ENCODE measurements at regions not wholly inside any gene's neighbourhood (a gene's known extent, or its start where the extent isn't known, plus 50 kb on each side); places are given as distances from the start of the nearest gene placed in this dataset.

DNA sequence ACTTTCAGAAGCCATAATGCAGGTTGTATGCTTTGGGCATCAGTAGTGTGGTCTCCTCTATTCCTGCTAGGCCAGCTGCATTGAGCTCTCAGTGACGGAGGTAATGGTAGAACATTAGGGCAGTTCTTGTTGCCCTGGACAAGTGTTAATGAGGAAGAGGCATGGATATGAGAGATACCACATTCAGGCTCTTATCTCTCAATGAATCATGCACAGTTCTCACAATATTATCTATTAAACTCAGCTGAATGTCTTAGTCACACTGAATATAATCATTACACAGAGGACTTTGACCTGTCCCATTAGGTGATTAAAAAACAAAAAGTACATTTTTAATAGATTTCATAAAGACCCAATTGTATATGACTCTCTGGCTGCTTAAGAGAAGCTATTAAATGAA, 76.6 kb upstream of the SSBP2 start:
- TF ChIP-seq GATA3 (IDR thresholded peaks at IDR 0.05; ENCODE audit: low read depth, low read length) = no peak

DNA sequence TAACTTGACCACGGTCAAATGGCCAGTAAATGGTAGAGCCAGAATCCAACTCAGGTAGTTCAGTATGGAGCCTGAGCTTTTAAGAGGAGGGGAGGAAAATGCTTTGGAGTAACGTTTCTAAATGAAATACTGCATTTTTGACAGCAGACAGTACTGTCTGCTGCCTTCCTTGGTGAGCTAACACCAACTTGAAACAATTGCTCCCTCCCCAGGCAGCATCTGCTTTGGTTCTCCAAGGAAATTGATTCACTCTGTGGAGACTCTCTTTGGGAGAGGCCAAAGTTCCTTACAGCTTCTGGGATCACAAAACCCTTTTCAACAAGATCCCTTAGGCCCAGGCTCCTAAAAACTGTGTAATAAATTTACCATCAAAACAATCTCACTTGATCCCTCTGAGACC, 75.2 kb upstream of the SSBP2 start:
- TF ChIP-seq GATA3 (IDR thresholded peaks at IDR 0.05; ENCODE audit: low read depth, low read length) (no peak), GATA2 (IDR thresholded peaks at IDR 0.05; ENCODE audit: low read depth, low read length) (no peak)

DNA sequence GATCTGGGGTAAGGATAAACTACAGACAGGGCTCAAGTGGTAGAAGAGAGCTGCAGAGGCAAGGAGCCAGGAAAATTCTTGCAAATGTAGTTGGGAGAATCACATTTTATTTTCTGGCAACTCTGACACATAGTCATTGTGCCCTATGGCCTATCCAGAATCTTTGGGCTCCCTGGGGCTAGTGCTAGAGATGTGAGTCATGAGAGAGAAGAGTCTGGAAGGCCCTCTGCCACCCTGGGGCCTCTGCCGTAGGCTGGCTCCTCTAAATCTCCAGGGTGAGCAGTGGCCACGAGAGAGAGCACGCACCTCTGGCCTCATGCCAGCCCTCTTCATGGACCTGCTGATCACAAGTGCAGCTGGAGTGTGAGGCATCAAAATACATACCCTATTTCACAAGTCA, 74.3 kb upstream of the SSBP2 start:
- no peak for TF ChIP-seq GATA2 (IDR thresholded peaks at IDR 0.05; ENCODE audit: low read depth, low read length)
- no peak for TF ChIP-seq GATA3 (IDR thresholded peaks at IDR 0.05; ENCODE audit: low read depth, low read length)

DNA sequence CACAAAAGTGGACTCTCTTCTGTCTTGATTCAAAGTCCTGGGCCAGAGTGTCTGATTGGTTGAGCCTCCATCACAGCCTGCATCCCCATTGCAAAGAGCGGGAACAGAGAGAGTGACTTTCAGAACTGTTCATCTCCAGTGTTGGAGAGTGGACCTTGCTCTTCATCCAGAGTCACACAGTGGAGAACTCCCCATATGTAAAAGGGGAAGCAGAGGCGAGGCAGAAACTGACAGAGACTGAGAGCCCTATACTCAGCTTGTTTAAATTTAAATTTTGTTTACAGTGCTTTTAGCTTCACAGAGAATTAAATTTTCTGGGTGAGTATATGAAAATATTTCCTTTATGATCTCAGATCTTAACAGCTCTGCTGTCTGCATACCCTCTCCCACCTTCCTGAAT, 70.0 kb upstream of the SSBP2 start:
- TF ChIP-seq GATA2 (IDR thresholded peaks at IDR 0.05; ENCODE audit: low read depth, low read length) = no peak
- TF ChIP-seq GATA3 (IDR thresholded peaks at IDR 0.05; ENCODE audit: low read depth, low read length) = no peak

DNA sequence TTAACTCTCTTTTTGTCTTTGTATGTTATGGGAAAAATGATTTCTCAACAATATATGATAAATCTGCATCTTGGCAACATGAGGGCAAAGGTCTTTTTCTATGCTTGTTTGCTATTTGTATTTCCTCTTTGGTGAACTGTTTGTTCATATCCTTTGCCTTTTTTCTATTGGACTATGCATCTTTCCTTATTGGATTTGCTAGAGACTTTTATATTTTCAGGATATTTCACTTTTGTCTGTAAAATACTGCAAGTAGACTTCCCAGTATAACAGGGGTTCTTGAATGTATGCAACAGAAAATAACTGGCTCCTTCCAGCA, 69.4 kb upstream of the SSBP2 start:
- TF ChIP-seq GATA2 (IDR thresholded peaks at IDR 0.05; ENCODE audit: low read depth, low read length) (no peak), GATA3 (IDR thresholded peaks at IDR 0.05; ENCODE audit: low read depth, low read length) (no peak)

DNA sequence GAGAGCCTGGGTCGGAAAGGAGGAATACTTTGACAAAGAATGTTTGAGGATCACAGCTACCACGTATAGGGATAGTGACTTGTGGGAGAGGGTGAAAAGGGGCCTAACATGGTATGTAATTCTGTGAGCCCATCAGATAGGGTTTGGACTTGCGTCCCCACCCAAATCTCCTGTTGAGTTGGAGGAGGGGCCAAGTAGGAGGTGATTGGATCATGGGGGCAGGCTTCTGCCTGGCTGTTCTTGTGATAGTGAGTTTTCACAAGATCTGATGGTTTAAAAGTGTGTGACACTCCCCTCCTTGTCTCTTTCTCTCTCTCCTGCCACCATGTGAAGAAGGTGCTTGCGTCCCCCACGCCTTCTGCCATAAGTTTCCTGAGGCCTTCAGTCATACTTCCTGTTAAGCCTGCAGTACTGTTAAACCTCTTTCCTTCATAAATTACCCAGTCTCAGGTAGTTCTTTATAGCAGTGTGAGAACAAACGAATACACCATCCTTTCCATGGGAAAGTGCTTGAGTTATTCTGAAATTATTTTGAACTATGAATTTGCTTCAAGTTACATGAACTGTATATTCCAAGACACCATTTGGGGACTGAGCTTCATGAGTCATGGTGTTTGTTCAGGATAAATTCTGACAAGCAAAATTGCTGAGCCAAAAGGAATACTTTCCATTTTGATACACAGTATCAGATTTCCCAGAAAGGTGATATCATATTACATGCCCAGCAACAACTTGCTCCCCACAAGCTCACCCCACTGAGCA, 68.8 kb upstream of the SSBP2 start:
- TF ChIP-seq GATA3 (IDR thresholded peaks at IDR 0.05; ENCODE audit: low read depth, low read length) (no peak), GATA2 (IDR thresholded peaks at IDR 0.05; ENCODE audit: low read depth, low read length) (no peak)

DNA sequence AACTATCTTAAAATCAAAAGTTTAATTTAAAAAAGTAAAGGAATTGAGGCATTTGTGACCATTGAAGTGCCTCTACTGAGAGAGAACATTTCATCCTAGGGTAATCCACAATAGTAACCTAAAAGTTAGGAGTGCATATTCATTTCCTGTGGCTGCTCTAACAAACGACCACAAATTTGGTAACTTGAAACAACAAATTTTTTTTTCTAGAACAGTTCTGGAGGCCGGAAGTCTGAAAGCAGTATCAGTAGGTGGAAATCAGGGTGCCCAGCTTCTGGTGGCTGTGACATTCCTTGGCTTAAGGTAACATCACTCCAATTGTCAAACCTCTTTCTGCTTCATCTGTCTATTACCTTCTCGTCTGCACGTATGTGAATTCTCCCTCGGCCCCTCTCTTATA, 67.1 kb upstream of the SSBP2 start:
- TF ChIP-seq GATA2 (IDR thresholded peaks at IDR 0.05; ENCODE audit: low read depth, low read length) (no peak), GATA3 (IDR thresholded peaks at IDR 0.05; ENCODE audit: low read depth, low read length) (no peak)

DNA sequence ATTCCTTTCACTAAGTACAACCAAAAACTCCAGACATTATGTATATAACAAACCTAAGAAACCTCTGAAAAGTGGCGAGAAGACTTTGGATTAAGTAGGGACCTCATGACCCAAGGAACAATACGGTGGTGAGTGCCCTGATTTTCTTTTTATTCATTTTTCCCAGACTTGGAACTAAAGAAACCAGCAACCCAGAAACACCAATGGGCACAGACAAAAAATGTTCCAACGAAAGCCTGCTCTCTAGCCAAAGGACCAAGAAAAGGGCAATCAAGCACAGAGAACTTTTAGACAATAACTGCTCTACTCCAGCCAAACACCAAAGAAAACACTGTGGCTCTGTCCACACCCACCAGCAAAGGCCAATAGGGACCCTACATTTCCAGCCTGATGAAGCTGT, 66.2 kb upstream of the SSBP2 start:
- no peak for TF ChIP-seq GATA3 (IDR thresholded peaks at IDR 0.05; ENCODE audit: low read depth, low read length)
- no peak for TF ChIP-seq GATA2 (IDR thresholded peaks at IDR 0.05; ENCODE audit: low read depth, low read length)

DNA sequence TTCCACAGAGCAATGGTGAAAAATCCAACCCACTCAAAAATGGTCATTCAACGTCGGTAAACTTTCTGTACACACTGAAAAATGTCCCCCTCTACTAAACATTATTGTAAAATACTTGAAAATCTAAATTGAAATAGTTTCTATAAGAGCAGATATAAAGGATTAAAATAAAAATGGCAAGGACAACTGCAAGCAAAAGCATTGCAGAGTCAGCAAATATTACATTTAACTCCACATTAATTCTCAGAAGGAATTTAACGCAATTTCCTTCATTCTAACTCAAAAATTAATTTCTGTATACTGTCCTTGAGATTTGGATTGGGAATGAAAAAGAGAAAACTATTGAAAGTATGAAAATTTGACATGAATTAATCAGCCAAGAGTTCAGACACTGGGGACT, 64.4 kb upstream of the SSBP2 start:
- TF ChIP-seq GATA2 (IDR thresholded peaks at IDR 0.05; ENCODE audit: low read depth, low read length) (no peak), GATA3 (IDR thresholded peaks at IDR 0.05; ENCODE audit: low read depth, low read length) (no peak)

DNA sequence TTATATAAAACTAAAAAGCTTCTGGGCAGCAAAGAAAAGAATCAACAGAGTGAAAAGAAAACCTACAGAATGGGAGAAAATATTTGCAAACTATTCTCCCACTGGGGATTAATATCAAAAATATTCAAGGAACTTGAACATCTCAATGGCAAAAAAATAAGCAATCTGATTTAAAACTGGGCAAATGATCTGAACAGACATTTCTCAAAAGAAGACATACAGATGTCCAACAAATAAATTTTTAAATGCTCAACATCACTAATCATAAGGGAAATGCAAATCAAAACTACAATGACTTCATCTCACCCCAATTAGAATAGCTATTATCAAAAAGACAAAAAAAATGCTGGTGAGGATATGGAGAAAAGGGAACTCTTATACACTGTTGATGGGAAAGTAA, 57.2 kb upstream of the SSBP2 start:
- TF ChIP-seq GATA2 (IDR thresholded peaks at IDR 0.05; ENCODE audit: low read depth, low read length) (no peak), GATA3 (IDR thresholded peaks at IDR 0.05; ENCODE audit: low read depth, low read length) (no peak)

DNA sequence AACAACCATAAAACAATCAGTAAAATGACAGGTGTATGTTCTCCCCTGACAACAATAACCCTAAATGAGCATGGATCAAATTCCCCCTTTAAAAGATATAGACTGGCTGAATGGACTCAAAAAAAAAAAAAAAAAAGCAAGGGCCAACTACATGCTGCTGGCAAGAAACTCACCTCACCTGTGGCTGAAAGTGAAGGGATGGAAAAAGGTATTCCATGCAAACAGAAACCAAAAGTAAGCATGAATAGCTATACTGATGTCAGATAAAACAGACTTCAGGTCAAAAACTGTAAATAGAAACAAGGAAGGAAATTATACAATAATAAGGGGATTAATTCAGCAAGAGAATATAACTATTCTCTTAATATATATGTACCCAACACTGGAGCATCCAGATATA, 54.2 kb upstream of the SSBP2 start:
- no peak for TF ChIP-seq GATA3 (IDR thresholded peaks at IDR 0.05; ENCODE audit: low read depth, low read length)

DNA sequence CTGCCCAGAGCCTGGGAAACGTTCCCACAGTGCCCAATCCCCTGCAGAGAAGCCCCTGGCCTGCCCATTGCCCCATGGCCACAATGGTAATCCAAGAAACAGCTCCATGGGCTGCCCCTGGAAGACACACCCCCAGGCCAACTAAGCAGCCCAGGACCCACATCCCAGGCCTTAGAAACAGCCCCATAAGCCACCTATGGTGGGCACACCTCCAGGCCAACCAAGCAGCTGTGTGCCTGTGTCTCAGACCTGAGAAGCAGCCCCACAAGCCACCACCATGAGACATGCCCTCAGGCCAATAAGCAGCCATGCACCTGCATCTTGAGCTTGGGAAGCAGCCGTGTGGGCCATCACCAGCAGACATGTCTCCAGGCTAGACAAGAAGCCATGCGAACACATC, 52.9 kb upstream of the SSBP2 start:
- TF ChIP-seq GATA2 (IDR thresholded peaks at IDR 0.05; ENCODE audit: low read depth, low read length) (no peak), GATA3 (IDR thresholded peaks at IDR 0.05; ENCODE audit: low read depth, low read length) (no peak)

DNA sequence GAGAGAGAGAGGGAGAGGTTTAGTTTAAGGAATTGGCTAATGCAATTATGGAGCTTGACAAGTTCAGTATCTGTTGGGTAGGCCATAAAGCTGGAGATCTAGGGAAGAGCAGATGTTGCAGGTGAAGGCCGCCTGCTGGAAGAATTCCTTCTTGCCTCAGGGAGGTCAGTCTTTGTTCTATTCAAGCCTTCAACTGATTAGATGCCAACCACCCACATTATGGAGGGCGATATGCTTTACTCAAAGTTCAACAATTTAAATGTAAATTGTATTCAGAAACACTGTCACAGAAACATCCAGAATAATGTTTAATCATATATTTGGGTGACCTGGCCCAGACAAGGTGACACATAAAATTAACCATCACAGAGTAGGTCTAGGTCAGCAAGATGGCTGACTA, 51.7 kb upstream of the SSBP2 start:
- TF ChIP-seq GATA2 (IDR thresholded peaks at IDR 0.05; ENCODE audit: low read depth, low read length) (no peak), GATA3 (IDR thresholded peaks at IDR 0.05; ENCODE audit: low read depth, low read length) (no peak)

DNA sequence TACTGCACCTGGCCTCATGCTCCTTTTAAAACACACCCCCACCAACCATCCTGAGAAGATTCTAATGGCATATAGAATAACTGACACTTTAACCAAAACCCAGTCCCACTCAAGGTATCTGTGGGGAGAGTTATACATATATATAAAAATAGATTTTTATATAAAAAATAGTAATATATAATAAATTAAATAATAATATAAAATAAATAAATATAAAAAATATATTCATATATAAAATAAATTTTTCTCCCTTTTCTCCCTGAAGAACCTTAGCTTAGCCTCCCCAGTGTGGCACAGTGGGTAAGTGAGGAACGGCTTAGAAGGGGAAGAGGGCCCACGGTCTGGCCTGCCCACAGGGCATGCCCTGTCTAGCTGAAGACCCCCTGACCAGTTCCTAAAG, 51.1 kb upstream of the SSBP2 start:
- TF ChIP-seq GATA2 (IDR thresholded peaks at IDR 0.05; ENCODE audit: low read depth, low read length) = no peak
- no peak for TF ChIP-seq GATA3 (IDR thresholded peaks at IDR 0.05; ENCODE audit: low read depth, low read length)

DNA sequence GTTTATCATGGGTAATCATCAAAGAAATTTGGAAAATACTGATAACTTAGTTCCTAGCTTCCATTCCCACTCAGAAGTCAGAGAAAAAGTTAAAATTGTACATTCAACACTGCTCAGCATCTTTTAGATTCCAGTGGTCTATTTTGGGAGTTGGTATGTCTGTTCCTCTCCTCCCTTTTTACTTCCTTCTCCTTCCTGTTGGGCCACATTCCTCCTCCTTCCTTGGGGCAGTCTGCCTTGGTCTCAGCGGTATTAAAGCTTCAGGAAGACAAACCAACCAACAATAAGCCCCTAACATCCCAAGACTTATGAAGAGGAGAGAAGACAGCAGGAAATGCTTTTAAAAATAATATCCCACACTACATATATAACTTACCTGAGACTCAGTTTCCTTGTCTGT, 49.9 kb upstream of the SSBP2 start:
- TF ChIP-seq GATA3 (IDR thresholded peaks at IDR 0.05; ENCODE audit: low read depth, low read length) (no peak), GATA2 (IDR thresholded peaks at IDR 0.05; ENCODE audit: low read depth, low read length) (no peak)
